WI38 (cell line): ENCODE measurements at regions not wholly inside any gene's neighbourhood (a gene's known extent, or its start where the extent isn't known, plus 50 kb on each side); places are given as distances from the start of the nearest gene placed in this dataset.

Experiments
- H3K4me3 ChIP-seq: 2 replicates; pipeline ENCODE4 v1.5.1; 2011; ENCODE audit warnings: low read depth, mild to moderate bottlenecking, control low read depth, low read length
- TF ChIP-seq, protein P1 (sequence below): IDR thresholded peaks from 2 replicates; pipeline ENCODE4 v1.5.1; 2012; ENCODE audit warnings: low read depth, mild to moderate bottlenecking, control low read depth, low read length

DNA sequence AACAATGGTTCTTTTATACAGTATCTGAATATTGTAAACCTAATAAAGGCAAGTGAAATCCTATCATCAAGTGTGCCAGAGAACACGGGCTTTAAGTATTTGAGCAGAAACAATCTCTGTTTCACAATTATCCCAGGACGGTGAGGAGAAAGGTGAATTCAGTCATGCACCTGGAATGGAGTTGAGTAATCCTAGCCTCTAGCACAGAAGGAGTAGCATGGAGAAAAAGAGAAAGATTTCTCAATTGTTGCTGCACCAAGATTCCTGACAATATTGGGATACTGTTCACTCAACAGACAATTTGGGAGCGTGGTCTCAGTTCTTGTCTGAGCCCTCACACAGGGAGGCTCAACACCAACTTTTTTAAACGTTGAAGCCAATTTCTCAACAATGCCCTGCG is 510.6 kb downstream of the SOX11 start:
- no peak overlapping the region for H3K4me3 ChIP-seq
- TF ChIP-seq, protein P1, sequence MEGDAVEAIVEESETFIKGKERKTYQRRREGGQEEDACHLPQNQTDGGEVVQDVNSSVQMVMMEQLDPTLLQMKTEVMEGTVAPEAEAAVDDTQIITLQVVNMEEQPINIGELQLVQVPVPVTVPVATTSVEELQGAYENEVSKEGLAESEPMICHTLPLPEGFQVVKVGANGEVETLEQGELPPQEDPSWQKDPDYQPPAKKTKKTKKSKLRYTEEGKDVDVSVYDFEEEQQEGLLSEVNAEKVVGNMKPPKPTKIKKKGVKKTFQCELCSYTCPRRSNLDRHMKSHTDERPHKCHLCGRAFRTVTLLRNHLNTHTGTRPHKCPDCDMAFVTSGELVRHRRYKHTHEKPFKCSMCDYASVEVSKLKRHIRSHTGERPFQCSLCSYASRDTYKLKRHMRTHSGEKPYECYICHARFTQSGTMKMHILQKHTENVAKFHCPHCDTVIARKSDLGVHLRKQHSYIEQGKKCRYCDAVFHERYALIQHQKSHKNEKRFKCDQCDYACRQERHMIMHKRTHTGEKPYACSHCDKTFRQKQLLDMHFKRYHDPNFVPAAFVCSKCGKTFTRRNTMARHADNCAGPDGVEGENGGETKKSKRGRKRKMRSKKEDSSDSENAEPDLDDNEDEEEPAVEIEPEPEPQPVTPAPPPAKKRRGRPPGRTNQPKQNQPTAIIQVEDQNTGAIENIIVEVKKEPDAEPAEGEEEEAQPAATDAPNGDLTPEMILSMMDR, result no peak

DNA sequence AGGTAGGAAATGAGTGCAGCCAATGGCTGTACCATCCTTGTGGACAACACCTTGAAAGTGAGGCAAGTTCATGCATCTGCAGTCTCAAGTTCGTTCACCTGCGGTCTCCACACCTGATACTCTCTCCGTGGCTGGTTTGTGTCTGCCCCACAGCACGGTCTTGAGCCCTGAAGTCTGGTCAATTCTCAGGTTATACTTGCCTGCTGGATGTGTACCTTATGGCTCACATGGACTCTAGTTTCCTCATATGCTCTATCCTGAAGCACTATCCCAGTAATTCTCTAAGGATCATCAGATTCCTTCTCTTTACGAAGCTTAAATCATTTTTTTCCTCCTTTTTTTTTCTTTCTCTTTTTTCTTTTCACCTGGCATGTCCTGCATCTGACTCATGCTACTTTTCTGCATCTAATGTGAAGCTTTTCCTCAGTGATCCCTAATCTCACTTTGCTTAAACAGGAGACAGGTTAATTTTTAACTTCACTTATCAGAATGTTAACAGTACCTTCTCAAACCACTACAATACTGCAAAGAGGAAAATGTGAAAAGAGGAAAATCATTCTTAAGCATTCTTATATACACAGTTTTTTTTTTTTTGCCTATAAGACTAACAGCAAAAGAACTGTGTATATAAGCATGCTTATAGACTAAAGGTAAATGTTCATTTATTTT is 511.2 kb downstream of the SOX11 start:
- H3K4me3 ChIP-seq, result no peak overlapping the region
- TF ChIP-seq, protein P1, result no peak

DNA sequence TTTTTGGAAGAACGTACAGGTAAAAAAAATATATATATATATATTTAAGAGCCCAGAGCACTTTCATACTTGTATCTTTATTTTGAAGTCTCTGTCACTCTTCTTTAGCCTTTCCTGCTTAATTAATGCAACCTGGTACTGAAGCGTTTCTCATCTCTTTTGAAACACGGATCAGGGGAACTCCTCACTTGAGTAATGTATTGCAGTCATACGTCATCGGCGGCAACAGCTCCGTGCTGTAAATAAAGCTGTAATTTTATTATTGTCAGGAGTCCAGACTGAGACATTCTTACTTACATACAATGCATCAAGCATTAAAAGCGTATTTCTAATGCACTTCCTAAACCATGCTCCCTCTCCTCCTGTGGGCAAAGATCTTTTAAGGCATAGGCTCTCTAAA is 514.7 kb downstream of the SOX11 start:
- TF ChIP-seq, protein P1, result no peak
- no peak overlapping the region for H3K4me3 ChIP-seq

DNA sequence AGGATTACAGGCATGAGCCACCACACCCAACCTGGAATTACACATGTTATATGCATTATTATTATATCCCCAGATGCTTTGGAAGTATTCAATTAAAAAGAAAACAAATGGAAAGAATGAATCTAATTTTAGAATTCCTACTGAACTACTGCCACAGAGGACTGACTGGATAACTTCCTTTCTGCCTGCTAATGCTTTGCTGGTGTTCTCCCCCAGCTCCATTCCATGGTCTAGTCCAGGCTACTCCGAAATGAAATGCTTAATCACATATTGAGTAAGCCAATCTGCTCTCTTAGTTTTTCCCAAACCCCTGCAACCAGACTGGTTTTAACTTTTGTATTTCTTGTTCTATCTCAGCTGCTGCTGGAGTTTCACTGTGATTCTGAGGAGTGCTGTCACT is 519.1 kb downstream of the SOX11 start:
- no peak overlapping the region for H3K4me3 ChIP-seq
- TF ChIP-seq, protein P1, result no peak

DNA sequence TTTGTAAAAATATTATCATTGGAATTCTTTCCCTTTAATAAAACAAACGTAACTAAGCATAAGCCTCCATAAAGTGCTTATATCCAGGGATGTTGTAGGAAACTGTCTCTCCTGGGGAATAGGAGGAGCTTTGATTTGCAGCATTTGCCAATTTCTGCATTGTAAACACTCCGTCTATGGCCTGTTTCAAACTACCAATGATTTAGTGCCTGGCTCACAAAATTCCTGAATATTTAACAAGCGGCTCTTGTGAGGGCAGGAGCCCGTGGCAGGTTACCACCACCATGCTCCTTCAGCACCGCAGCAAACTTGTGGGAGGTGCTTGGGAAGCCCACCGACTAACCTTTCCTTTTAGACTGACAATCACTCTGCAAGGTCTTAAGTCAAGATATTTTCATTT is 520.3 kb downstream of the SOX11 start:
- H3K4me3 ChIP-seq, result no peak overlapping the region
- TF ChIP-seq, protein P1, result no peak

DNA sequence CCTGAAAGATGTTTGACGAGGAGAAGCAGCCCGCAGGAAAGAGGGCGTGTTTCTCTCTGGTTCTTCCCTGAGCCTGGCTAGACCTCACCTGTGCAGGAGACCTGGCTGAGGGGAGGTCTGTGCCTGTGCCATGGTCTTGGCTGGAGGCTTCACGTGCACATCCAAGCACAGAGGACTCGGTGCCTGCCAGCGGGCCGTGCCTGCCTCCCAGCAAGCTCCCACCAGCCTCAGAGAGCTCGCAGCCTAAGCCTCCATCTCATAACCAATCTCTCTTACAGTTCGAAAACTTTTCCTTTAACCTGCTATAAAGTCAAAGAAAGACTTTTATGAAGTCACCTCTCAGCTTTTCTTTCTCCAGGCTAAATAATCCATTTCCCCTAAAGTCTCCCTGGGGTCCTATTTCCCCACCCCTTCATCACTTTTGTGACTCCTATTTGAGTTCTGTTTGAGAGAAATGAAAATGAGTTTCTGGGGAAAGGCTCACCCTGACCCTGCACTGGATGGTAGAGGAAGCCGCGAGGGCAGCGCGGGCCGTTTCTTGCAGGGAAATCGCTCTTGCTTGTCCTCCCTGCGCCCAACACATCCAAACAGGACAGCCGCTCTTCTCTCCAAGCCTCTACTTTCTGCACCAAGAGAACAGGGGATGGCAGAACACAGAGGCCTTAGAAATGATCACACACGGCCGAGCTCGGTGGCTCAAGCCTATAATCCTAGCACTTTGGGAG is 521.0 kb downstream of the SOX11 start:
- H3K4me3 ChIP-seq, result no peak overlapping the region
- TF ChIP-seq, protein P1, result no peak

DNA sequence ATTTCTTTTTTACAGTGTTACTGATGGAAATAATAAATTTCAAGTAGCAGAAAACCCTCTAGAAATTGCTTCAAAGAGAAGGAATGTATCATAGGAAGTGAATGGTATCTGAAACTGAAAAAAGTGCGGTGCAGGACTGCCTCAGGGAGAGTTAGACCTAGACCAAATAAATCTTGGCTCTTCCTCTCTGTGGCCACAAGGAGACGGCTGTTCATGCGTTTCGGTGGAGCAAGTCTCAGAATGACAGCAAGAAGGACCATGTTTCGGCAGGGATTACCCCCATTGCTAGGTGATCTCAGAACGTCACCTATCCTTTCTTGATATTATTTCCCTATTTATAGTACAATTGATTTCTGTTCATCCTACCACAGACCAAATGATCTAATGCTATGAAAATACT is 522.3 kb downstream of the SOX11 start:
- no peak overlapping the region for H3K4me3 ChIP-seq
- TF ChIP-seq, protein P1, result no peak
